ENCODE measurements at regions not wholly inside any gene's neighbourhood (a gene's known extent, or its start where the extent isn't known, plus 50 kb on each side); places are given as distances from the start of the nearest gene placed in this dataset.

- ATAC-seq: no peak
- DNase-seq: no peak
Measured at GRCh38 chr3:35498506-35499210, 140.7 kb upstream of the ARPP21 start.

- no peak for ATAC-seq
Measured at GRCh38 chr3:35500641-35501350, 138.5 kb upstream of the ARPP21 start.

GRCh38 chr3:35502699-35503098, 136.6 kb upstream of the ARPP21 start:
- DNase-seq: no peak
- no peak for ATAC-seq

More at GRCh38 chr3:35500641-35501350, 138.5 kb upstream of the ARPP21 start:
- DNase-seq: no peak

- ATAC-seq: no peak
Measured at GRCh38 chr3:35505181-35505580, 134.1 kb upstream of the ARPP21 start.

GRCh38 chr3:35505772-35506171, 133.6 kb upstream of the ARPP21 start:
- DNase-seq (no peak), ATAC-seq (no peak)

More at GRCh38 chr3:35505181-35505580, 134.1 kb upstream of the ARPP21 start:
- no peak for DNase-seq

GRCh38 chr3:35519936-35520335, 119.4 kb upstream of the ARPP21 start:
- DNase-seq: no peak
- no peak for ATAC-seq

- no peak for ATAC-seq
- DNase-seq: no peak
Measured at GRCh38 chr3:35521196-35521595, 118.1 kb upstream of the ARPP21 start.

- ATAC-seq: no peak
- no peak for DNase-seq
Measured at GRCh38 chr3:35522450-35522849, 116.9 kb upstream of the ARPP21 start.

GRCh38 chr3:35523074-35523473, 116.3 kb upstream of the ARPP21 start:
- ATAC-seq (no peak), DNase-seq (no peak)

GRCh38 chr3:35523838-35524237, 115.5 kb upstream of the ARPP21 start:
- no peak for ATAC-seq
- no peak for DNase-seq

- ATAC-seq: no peak
- no peak for DNase-seq
Measured at GRCh38 chr3:35524856-35525255, 114.5 kb upstream of the ARPP21 start.

- DNase-seq (no peak), ATAC-seq (no peak)
Measured at GRCh38 chr3:35528728-35529127, 110.6 kb upstream of the ARPP21 start.

GRCh38 chr3:35529337-35529736, 110.0 kb upstream of the ARPP21 start:
- DNase-seq (no peak), ATAC-seq (no peak)

- no peak for ATAC-seq
- no peak for DNase-seq
Measured at GRCh38 chr3:35537265-35537664, 102.1 kb upstream of the ARPP21 start.

GRCh38 chr3:35544976-35545375, 94.3 kb upstream of the ARPP21 start:
- DNase-seq (no peak), ATAC-seq (no peak)

GRCh38 chr3:35549690-35550089, 89.6 kb upstream of the ARPP21 start:
- DNase-seq (no peak), ATAC-seq (no peak)

GRCh38 chr3:35562141-35562540, 77.2 kb upstream of the ARPP21 start:
- ATAC-seq: no peak
- no peak for DNase-seq

- DNase-seq: no peak
- no peak for ATAC-seq
Measured at GRCh38 chr3:35565048-35565447, 74.3 kb upstream of the ARPP21 start.

Data from stimulated activated naive CD8-positive, alpha-beta T cell treated with anti-CD3 and anti-CD28 coated beads, Interleukin-15, Interleukin-2, amounts not matched to agents 100 U/mL and 50 U/mL, for 24 hours (primary cell).